H9 (cell line): ENCODE measurements at regions not wholly inside any gene's neighbourhood (a gene's known extent, or its start where the extent isn't known, plus 50 kb on each side); places are given as distances from the start of the nearest gene placed in this dataset.

Experiments used
- DNase-seq: peaks from one replicate; pipeline ENCODE4 v3.0.0-alpha.2; 2017
- H2AFZ ChIP-seq: one replicate; pipeline ENCODE4 v1.6.1; 2013; ENCODE audit warnings: mild to moderate bottlenecking, low read length, control low read depth, moderate library complexity
- H2AK5ac ChIP-seq: 2 replicates; pipeline ENCODE4 v1.6.1; 2013; ENCODE audit warnings: low read length, control low read depth, mixed read lengths; ENCODE audit not compliant: insufficient read length
- H2BK120ac ChIP-seq: one replicate; pipeline ENCODE4 v1.6.1; 2013; ENCODE audit warnings: low read depth, mild to moderate bottlenecking, low read length, control low read depth, inconsistent platforms; ENCODE audit not compliant: poor library complexity, severe bottlenecking
- H2BK12ac ChIP-seq: 2 replicates; pipeline ENCODE4 v1.6.1; 2013; ENCODE audit warnings: low read length, control low read depth, mixed read lengths, low read depth; ENCODE audit not compliant: insufficient read length
- H2BK15ac ChIP-seq: 2 replicates; pipeline ENCODE4 v1.6.1; 2013; ENCODE audit warnings: low read depth, low read length, control low read depth
- H2BK20ac ChIP-seq: one replicate; pipeline ENCODE4 v1.6.1; 2013; ENCODE audit warnings: low read depth, mild to moderate bottlenecking, low read length, control low read depth, inconsistent platforms; ENCODE audit not compliant: poor library complexity, severe bottlenecking
- H2BK5ac ChIP-seq: 2 replicates; pipeline ENCODE4 v1.6.1; 2013; ENCODE audit warnings: low read length, control low read depth, mixed read lengths; ENCODE audit not compliant: insufficient read length
- H3K14ac ChIP-seq: 2 replicates; pipeline ENCODE4 v1.6.1; 2013; ENCODE audit warnings: low read length, control low read depth; ENCODE audit not compliant: insufficient read depth
- H3K18ac ChIP-seq: 2 replicates; pipeline ENCODE4 v1.6.1; 2013; ENCODE audit warnings: low read depth, mild to moderate bottlenecking, mixed read lengths, low read length, control low read depth; ENCODE audit not compliant: insufficient read length
- H3K23ac ChIP-seq: 2 replicates; pipeline ENCODE4 v1.6.1; 2013; ENCODE audit warnings: low read length, control low read depth, mixed read lengths, low read depth; ENCODE audit not compliant: insufficient read length
- H3K23me2 ChIP-seq: 2 replicates; pipeline ENCODE4 v1.6.1; 2013; ENCODE audit warnings: low read depth, mild to moderate bottlenecking, mixed read lengths, low read length, control low read depth; ENCODE audit not compliant: insufficient read length, poor library complexity, severe bottlenecking
- H3K27ac ChIP-seq: 2 replicates; pipeline ENCODE4 v1.5.1; 2013; ENCODE audit warnings: low read length, control low read depth, mixed read lengths, low read depth; ENCODE audit not compliant: insufficient read length
- H3K27me3 ChIP-seq: 2 replicates; pipeline ENCODE4 v1.6.1; 2013; ENCODE audit warnings: low read length, control low read depth, inconsistent platforms; ENCODE audit not compliant: insufficient read depth
- H3K4ac ChIP-seq: 2 replicates; pipeline ENCODE4 v1.6.1; 2013; ENCODE audit warnings: low read depth, mild to moderate bottlenecking, control low read depth, inconsistent platforms, low read length, moderate library complexity
- H3K4me1 ChIP-seq: 2 replicates; pipeline ENCODE4 v1.6.1; 2013; ENCODE audit warnings: low read length, control low read depth, inconsistent platforms; ENCODE audit not compliant: insufficient read depth
- H3K4me2 ChIP-seq: 2 replicates; pipeline ENCODE4 v1.6.1; 2013; ENCODE audit warnings: low read length, control low read depth, mixed read lengths; ENCODE audit not compliant: insufficient read length, insufficient read depth
- H3K56ac ChIP-seq: 2 replicates; pipeline ENCODE4 v1.6.1; 2013; ENCODE audit warnings: low read depth, mild to moderate bottlenecking, mixed read lengths, low read length, control low read depth; ENCODE audit not compliant: insufficient read length
- H3K79me1 ChIP-seq: 2 replicates; pipeline ENCODE4 v1.6.1; 2013; ENCODE audit warnings: low read depth, mild to moderate bottlenecking, moderate library complexity, low read length, control low read depth, inconsistent platforms; ENCODE audit not compliant: insufficient read depth, poor library complexity, severe bottlenecking
- H3K79me2 ChIP-seq: 2 replicates; pipeline ENCODE4 v1.6.1; 2013; ENCODE audit warnings: low read length, control low read depth, inconsistent platforms; ENCODE audit not compliant: insufficient read depth
- H3K9ac ChIP-seq: 2 replicates; pipeline ENCODE4 v1.6.1; 2013; ENCODE audit warnings: low read length, control low read depth, mixed read lengths; ENCODE audit not compliant: insufficient read length; ENCODE audit errors: extremely low read depth
- H3K9me3 ChIP-seq: one replicate; pipeline ENCODE4 v1.6.1; 2013; ENCODE audit warnings: low read depth, low read length, inconsistent platforms; ENCODE audit not compliant: control insufficient read depth
- H3T11ph ChIP-seq: one replicate; pipeline ENCODE4 v1.6.1; 2013; ENCODE audit warnings: mild to moderate bottlenecking, low read length, control low read depth, inconsistent platforms
- H4K20me1 ChIP-seq: one replicate; pipeline ENCODE4 v1.6.1; 2013; ENCODE audit not compliant: control insufficient read depth, insufficient read length, insufficient read depth
- H4K5ac ChIP-seq: 2 replicates; pipeline ENCODE4 v1.6.1; 2013; ENCODE audit warnings: low read depth, mild to moderate bottlenecking, mixed read lengths, low read length, control low read depth; ENCODE audit not compliant: insufficient read length
- H4K8ac ChIP-seq: replicated peaks from 2 replicates; pipeline ENCODE4 v1.6.1; 2013; ENCODE audit warnings: low read length, control low read depth, mixed read lengths, low read depth; ENCODE audit not compliant: insufficient read length
- H4K91ac ChIP-seq: 2 replicates; pipeline ENCODE4 v1.6.1; 2013; ENCODE audit warnings: low read depth, mild to moderate bottlenecking, moderate library complexity, mixed read lengths, low read length, control low read depth; ENCODE audit not compliant: insufficient read length
- H3K27ac Mint-ChIP-seq, 3 experiments: 2 replicates in 2 of 3; 3 replicates in 1 of 3; pipeline ENCODE4 v1.8.0; 2020 to 2021; ENCODE audit warnings: mixed read lengths in 3 of 3, mild to moderate bottlenecking in 1 of 3, moderate library complexity in 1 of 3
- H3K27me3 Mint-ChIP-seq: 2 replicates; pipeline ENCODE4 v1.8.0; 2021; ENCODE audit warnings: low read depth, mild to moderate bottlenecking, moderate library complexity, mixed read lengths
- H3K36me3 Mint-ChIP-seq, 3 experiments: 2 replicates in 2 of 3; 3 replicates in 1 of 3; pipeline ENCODE4 v1.8.0; 2020 to 2021; ENCODE audit warnings: low read depth in 3 of 3, mixed read lengths in 3 of 3; ENCODE audit not compliant: insufficient read depth in 1 of 3
- H3K4me1 Mint-ChIP-seq, 2 experiments: 2 replicates each; pipeline ENCODE4 v1.8.0; 2020; ENCODE audit warnings: mixed read lengths in 2 of 2
- H3K4me3 Mint-ChIP-seq, 2 experiments: 2 replicates in 1 of 2; 3 replicates in 1 of 2; pipeline ENCODE4 v1.8.0; 2020 to 2021; ENCODE audit warnings: mild to moderate bottlenecking in 2 of 2, mixed read lengths in 2 of 2, moderate library complexity in 1 of 2
- H3K9me3 Mint-ChIP-seq, 2 experiments: 2 replicates in 1 of 2; 3 replicates in 1 of 2; pipeline ENCODE4 v1.8.0; 2020; ENCODE audit warnings: mild to moderate bottlenecking in 2 of 2, mixed read lengths in 2 of 2, moderate library complexity in 1 of 2
- CTCF ChIP-seq: fragments of 200-600 bp; sonication (generic); conservative IDR thresholded peaks from 3 replicates; pipeline ENCODE4 v1.8.0; 2021; ENCODE audit warnings: antibody characterized with exemption, mild to moderate bottlenecking
- WGBS: extraction: QIAGEN DNeasy Blood & Tissue Kit; methylation state at CpG from one replicate; pipeline ENCODE4 v1.1.7; 2013; ENCODE audit warnings: missing lambda C conversion rate, low lambda C conversion rate, mixed read lengths; ENCODE audit not compliant: insufficient read length; ENCODE audit errors: extremely low coverage; 5-methylcytosine and 5-hydroxymethylcytosine counted together

- Histone ChIP-seq H3K4me1 (no peaks in the 10 kb centered on the region), H4K5ac (no peak overlapping the region), H3K56ac (no peak overlapping the region), H2BK5ac (no peak overlapping the region), H2BK12ac (no peak overlapping the region), H2BK15ac (no peak overlapping the region), H3K27me3 (no peaks in the 10 kb centered on the region), H3K27ac (no peak overlapping the region), H3K79me1 (no peaks in the 10 kb centered on the region), H3K18ac (no peak overlapping the region), H4K8ac (no peak overlapping the region), H3T11ph (no peak overlapping the region), H3K4ac (no peak overlapping the region), H2BK20ac (no peak overlapping the region), H3K23me2 (no peaks in the 10 kb centered on the region), H3K9ac (no peak overlapping the region), H3K9me3 (no peaks in the 10 kb centered on the region), H3K79me2 (no peaks in the 10 kb centered on the region), H4K91ac (no peak overlapping the region), H3K4me2 (no peak overlapping the region), H2AK5ac (no peak overlapping the region), H2AFZ (no peak overlapping the region), H3K23ac (no peak overlapping the region), H3K14ac (no peak overlapping the region), H2BK120ac (no peak overlapping the region), H4K20me1 (no peaks in the 10 kb centered on the region)
- no peaks in the 10 kb centered on the region; a peak in 2 of 7 replicates for H3K36me3 Mint-ChIP-seq
- no peak for TF ChIP-seq CTCF
- peaks cover 4% of the 10 kb centered on the region in 2 experiments for H3K4me1 Mint-ChIP-seq
- H3K27ac Mint-ChIP-seq = no peak overlapping the region
- H3K9me3 Mint-ChIP-seq = peaks cover 2 to 8% of the 10 kb centered on the region in 2 experiments; a peak in 4 of 5 replicates
- H3K27me3 Mint-ChIP-seq = no peaks in the 10 kb centered on the region
- no peak overlapping the region for H3K4me3 Mint-ChIP-seq
- WGBS = no CpG with 5 or more reads among the region's 6 CpGs
- no peak for DNase-seq
Observed at GRCh38 chr10:14451341-14451740, 120.6 kb upstream of the FRMD4A start.
